HG03045 (cell line): ENCODE measurements at regions not wholly inside any gene's neighbourhood (a gene's known extent, or its start where the extent isn't known, plus 50 kb on each side); places are given as distances from the start of the nearest gene placed in this dataset.

ENCODE experiments used
- ATAC-seq: cut with Tn5 transposase; IDR thresholded peaks from one replicate; pipeline ENCODE4 v1.9.1; 2021; ENCODE audit warnings: mild to moderate bottlenecking, moderate library complexity; ENCODE audit not compliant: unreplicated experiment

GRCh38 chr4:23547601-23548000 lies 342.2 kb downstream of the PPARGC1A start:
- no peak for ATAC-seq

DNA sequence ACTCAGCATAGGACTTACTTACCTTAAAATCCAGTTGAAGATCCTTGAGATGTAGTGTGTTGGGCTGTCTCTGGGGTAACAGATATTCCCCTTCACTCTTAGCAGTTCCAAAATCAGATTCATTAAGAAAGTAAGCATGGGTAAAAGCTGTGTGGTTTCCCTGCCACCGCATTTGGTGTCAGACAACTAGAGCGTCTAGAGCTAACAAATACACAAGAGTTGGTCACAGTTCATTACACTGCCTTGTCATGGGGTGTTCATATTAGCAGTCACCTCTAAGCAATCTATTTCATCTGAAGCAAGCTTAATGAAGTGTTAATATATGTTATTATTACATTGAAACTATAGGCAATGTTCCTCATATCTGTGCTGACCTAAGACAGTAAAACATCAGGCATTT lies 342.8 kb downstream of the PPARGC1A start:
- no peak for ATAC-seq

- no peak for ATAC-seq
Measured at GRCh38 chr4:23539969-23540569, 349.8 kb downstream of the PPARGC1A start.

DNA sequence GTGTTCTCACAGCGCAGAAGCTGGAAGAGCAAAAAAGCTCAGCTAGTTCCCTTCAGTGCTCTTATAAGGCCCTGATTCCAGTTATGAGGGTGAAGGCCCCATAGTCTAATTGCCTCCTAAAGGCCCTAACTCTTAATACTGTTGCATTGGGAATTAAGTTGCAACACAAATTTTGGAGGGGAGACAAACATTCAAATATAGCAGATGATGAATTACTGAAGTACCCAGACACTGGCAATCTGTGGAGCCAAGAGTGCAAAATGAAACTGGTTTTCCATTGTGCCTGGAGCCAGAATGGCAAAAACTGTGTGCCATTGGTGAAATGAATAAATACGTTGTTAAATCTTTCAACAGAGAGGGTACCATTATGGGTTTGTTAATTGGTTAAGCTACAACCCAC lies 356.0 kb downstream of the PPARGC1A start:
- ATAC-seq: no peak

- ATAC-seq: no peak
Measured at GRCh38 chr4:23516716-23517115, 373.1 kb downstream of the PPARGC1A start.

- ATAC-seq: no peak
Measured at GRCh38 chr4:23504083-23504482, 385.8 kb downstream of the PPARGC1A start.

DNA sequence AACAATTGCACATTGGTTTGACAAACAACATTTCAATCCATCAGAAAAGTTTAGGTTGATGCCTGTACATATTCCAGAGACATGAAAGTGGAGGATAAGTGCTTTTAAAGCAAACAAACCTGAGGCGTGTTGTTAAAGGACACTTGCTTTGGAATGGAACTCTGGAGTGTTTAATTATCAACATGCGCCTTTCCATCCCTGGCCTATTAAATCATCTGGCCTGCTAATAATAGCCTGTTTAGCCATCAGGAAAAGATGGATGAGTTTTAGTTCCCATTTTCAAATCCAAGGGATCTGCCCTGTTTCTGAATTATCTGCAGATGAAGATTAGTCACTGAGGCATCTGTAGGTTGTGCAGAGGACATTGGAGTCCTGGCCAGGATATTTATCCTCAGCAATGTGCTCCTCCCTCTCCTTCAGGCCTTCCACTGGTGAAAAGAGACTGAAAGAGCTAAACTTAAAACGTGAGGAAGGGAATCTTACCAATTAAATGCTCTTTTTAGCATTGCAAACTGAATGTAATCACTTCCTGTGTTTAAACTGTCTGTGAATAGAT lies 388.9 kb downstream of the PPARGC1A start:
- no peak for ATAC-seq

DNA sequence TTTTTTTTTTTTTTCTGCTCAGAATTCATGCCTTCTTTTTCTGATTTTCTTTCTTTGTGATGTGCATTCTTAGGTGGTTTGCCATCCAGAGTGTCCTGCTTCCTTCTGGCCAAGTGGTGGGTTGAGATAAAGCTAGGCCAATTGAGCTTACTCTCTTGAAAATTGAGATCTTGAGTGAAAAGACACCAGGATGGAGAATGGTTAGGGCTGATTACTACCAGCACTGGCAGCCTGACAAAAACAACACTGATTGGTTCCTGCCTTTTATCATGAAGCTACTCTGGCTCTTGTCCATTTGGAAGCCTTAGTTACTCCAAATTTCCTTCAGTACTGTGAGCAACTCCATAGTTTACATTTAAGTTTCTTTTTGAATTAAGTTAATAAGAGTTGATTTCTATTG lies 404.0 kb downstream of the PPARGC1A start:
- ATAC-seq: no peak

GRCh38 chr4:23484689-23485088 lies 405.2 kb downstream of the PPARGC1A start:
- ATAC-seq: no peak

DNA sequence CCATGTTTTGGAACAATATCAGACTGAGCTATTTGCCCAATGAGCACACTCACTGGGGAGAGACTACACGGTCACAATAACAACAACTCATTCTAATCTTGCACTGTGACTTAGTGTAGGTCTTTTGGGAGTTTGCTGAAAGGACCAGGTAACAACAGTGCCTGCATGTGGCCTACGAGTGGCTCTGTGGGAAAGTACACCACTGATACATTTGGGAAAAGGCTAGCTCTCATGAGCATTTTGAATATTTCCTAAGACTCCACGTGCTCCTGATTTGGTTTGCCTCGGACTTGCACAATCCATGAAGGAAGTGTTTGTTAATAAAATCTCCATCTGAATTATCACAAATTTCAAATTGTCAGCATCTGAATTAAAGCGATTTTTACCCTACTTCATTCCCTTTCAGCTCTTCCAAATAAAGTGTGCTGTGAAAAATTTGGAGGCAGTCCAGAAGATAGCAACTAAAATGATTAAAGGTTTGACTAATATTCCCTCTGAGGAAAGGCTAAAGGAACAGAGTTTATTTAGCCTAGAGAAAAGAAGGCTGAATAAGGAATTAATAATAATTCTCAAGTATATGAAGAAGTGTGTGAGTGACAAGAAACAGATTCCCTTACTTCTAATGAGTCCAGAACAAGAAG lies 406.4 kb downstream of the PPARGC1A start:
- ATAC-seq: no peak

- no peak for ATAC-seq
Measured at GRCh38 chr4:23481566-23481965, 408.3 kb downstream of the PPARGC1A start.

DNA sequence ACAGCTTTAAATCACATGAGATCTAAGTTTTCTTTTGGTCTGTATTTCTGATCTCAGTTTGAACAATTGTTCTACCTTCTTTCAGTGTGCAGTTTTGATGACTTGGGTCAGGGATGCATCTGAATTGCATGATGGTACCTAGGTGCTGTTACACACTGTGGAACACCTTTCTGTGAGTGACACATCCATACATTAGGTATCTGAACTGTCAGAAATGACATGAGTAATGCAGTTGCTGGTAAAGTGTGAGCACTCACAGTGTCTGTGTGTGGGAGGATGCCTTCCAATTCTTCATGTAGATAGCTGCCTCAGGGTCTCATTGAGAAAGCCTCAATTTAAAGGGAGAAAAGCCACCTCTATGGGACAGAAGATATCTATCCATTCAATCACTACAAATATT lies 411.9 kb downstream of the PPARGC1A start:
- no peak for ATAC-seq

DNA sequence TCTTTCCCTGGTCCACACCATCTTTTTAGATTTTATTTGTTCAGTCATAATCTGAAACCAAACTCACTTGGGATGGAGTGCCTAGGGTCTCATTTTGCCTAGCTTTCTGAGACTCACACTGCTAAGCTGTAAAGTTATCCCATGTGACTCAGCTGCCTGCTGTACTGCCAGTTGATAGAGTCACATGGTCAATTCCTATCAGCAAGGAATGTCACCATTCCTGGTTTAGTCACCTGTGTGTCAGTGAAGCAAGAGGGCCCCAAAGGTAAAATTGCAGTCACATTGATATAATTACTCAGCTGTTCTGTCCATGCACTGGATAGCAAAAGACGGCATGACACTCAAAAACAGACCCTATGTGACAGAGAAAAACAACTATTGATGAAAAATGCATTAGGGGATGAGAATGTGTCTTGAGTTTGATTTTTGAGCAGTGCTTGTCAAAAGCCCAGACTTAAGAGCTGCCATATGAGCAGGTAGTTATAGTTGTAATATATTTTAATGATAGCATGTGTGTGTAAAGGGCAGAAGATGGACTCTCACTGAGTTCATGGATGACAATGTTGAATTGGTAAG lies 413.2 kb downstream of the PPARGC1A start:
- no peak for ATAC-seq

- ATAC-seq: no peak
Measured at GRCh38 chr4:23463071-23463470, 426.8 kb downstream of the PPARGC1A start.

- ATAC-seq: no peak
Measured at GRCh38 chr4:23458054-23458453, 431.8 kb downstream of the PPARGC1A start.

- no peak for ATAC-seq
Measured at GRCh38 chr4:23456864-23457263, 433.0 kb downstream of the PPARGC1A start.

DNA sequence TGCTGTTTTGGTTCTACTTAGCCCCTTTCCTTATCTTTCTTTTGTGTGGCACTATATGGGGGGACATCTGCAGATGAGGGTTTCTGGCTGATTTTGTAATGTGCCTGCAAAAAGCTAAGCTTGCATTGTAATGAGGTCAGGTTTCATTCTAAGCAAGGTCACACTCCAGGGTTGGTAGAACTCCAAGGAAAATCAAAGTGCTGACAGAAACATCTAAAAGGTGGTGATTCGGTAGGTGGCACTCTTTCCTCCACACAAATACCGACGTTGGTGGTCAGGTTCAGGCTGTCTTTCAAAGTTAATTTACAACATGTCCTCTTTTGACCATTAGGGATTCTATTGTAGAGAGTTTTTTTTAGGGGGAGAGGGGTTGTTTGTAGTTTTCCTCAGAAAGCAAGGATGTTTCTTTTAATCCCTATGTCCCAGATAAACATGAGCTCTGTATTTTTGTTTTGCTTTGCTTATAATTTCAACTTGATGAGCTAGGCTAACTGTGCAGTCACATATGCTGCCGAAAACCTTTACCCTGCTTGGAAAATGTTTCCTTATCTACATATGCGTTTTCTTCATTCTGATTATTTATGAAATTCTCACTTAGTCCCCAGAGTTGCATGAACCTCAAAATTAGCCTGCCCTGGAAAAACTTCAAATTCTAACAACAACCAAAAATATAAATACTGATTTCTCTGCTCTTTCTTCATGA lies 434.2 kb downstream of the PPARGC1A start:
- ATAC-seq: no peak

DNA sequence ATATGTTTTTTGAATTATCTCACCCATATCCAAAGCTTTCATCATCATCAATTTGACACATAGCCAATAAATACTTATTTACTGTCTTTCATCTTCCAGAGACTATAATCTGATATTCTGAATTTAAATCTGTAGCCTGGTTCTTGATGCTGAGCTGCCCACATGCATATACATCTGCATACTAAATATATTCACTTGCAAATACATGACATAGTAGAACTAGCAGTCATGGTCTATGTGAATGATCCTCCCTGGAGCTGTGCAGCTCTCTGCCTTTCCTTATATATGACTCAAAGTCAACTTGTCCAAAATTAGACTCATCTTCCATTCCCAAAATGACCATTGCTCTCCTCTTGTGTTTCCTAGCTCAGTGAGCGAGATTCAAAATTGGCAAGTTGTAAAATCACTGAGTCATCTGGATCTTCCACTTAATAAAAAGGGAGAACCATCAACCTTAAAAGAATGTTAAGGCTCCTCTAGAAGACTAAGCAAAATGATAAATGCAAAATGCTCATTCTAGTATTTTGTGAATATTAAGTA lies 448.2 kb downstream of the PPARGC1A start:
- ATAC-seq: no peak

DNA sequence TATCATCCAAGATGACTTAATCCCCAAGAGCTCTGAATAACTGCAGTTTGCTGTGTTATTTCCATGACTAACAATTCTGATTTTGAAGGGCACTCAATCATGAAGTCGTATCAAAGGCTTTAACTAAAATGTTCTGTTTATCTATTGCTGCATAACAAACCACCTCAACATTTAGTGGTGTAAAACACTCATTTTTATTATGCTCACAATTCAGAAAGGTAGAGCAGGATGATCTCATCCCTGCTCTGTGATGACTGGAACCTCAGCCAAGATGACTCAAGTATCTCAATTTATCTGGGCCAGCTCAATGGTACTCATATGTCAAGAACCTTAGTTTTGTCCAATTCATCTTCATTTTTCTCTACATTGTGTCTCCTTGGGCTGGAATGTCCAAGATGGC lies 451.1 kb downstream of the PPARGC1A start:
- no peak for ATAC-seq

- ATAC-seq: no peak
Measured at GRCh38 chr4:23429497-23429896, 460.4 kb downstream of the PPARGC1A start.

GRCh38 chr4:23425570-23425969 lies 464.3 kb downstream of the PPARGC1A start:
- no peak for ATAC-seq
